ENCODE measurements at regions not wholly inside any gene's neighbourhood (a gene's known extent, or its start where the extent isn't known, plus 50 kb on each side); places are given as distances from the start of the nearest gene placed in this dataset.

DNA sequence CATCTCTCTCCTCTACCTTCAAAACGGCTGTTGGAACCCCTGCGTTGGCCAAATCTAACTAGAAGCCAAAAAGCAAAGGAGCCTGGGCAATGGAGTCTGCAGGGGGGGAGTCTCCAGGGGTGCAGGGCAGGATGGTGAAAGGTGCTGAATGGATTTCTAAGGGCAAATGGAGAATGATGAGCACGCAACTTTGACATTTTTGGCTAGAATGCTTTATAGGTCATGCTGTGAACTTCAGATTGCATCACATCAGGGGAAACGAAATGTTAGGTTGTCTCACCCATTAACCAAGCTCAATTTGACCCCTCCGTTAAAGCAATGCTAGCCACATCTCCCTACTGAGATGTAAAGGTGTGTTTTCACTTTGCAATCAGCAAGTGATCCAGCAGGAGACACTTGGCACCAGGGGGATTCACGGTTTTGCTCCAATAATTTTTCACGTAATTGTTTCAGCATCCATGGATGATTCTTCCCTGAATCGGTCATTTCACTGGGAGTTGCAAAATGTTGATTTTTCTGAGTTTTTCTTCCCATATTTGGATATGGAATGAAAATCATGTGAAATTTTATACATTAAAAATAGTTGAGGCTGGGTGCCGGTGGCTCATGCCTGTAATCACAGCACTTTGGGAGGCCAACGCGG, 78.0 kb upstream of the MDM1 start:
- Mint-ChIP-seq H3K27ac (no peak overlapping the region), H3K4me3 (no peak overlapping the region), H3K27me3 (no peaks in the 10 kb centered on the region), H3K36me3 (no peaks in the 10 kb centered on the region), H3K9me3 (ENCODE audit: low read depth) (no peaks in the 10 kb centered on the region), H3K4me1 (no peaks in the 10 kb centered on the region)
- DNase-seq (no peak), ATAC-seq (no peak)
- CTCF ChIA-PET = no interaction called here

DNA sequence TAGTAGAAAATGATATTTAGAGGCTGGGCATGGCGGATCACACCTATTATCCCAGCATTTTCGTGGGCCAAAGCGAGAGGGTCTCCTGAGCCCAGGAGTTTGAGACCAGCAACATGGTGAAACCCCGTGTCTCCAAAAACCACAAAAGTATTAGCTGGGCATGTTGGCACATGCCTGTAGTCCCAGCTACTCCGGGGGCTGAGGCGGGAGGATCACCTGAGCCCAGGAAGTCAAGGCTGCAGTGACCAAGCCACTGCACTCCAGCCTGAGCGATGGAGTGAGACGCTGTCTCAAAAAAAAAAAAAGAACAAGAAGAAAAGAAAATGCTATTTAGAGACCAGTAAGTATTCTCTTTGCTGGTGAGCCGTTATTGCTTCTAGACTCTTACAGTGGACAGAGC, 79.2 kb upstream of the MDM1 start:
- no peak for ATAC-seq
- H3K27ac Mint-ChIP-seq = no peak overlapping the region
- H3K4me1 Mint-ChIP-seq = no peaks in the 10 kb centered on the region
- H3K4me3 Mint-ChIP-seq = no peak overlapping the region
- DNase-seq = no peak
- CTCF ChIA-PET = no interaction called here
- no peaks in the 10 kb centered on the region for H3K27me3 Mint-ChIP-seq
- H3K9me3 Mint-ChIP-seq (ENCODE audit: low read depth) = no peaks in the 10 kb centered on the region
- no peaks in the 10 kb centered on the region for H3K36me3 Mint-ChIP-seq

DNA sequence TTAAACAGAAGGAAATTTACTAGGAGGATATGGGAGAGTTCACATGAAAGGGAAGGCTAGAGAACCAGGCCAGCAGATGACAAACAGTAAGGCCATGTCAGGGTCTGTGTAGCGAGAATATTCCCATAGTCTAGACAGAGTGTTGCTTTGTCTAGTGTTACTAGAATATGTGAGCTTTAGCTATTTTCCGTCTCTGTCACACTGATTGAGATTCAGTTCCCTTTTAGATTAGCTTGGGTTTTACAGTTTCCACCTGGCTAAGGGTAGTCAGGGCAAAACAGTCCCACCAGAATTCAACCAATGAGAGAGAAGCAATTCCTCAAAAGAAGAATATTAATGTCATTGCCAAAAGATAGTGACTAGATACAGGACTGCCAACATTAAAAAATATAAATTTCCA, 82.8 kb upstream of the MDM1 start:
- Mint-ChIP-seq H3K4me1 (peaks cover 16% of the 10 kb centered on the region), H3K27ac (no peak overlapping the region), H3K4me3 (no peak overlapping the region), H3K36me3 (peaks cover 3% of the 10 kb centered on the region), H3K9me3 (ENCODE audit: low read depth) (no peaks in the 10 kb centered on the region), H3K27me3 (no peaks in the 10 kb centered on the region)
- CTCF ChIA-PET = interaction anchor here (1.3 kb wide), 1 partner anchor 10 kb away, joined by 3 read pairs; no protein-coding TSS in a partner anchor
- DNase-seq (no peak), ATAC-seq (no peak)

DNA sequence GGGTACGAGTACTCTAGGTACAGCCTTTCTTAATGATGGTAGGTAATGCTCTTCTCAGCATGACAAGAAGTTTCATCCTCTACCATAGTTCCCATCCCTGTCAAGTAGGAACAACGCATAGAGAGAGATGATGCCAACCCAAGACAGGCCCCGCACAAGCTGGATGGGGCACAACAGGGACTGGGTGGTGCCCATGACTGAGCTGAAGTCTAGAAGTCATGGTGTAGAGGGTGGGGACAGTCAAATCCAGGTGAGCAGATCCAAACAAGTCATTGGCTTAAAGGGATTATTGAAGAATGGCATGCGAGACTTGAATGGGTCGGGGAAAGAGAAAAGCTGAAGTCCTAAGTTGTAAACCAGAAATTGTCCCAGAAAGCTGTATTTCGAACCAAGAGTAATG, 84.2 kb upstream of the MDM1 start:
- H3K27ac Mint-ChIP-seq = no peak overlapping the region
- CTCF ChIA-PET = interaction anchor here (1.1 kb wide), 1 partner anchor 66 kb away, joined by 3 read pairs; no protein-coding TSS in a partner anchor
- DNase-seq (no peak), ATAC-seq (no peak)
- H3K36me3 Mint-ChIP-seq = peaks cover 3% of the 10 kb centered on the region
- H3K4me3 Mint-ChIP-seq = no peak overlapping the region
- no peaks in the 10 kb centered on the region for H3K27me3 Mint-ChIP-seq
- no peaks in the 10 kb centered on the region for H3K9me3 Mint-ChIP-seq (ENCODE audit: low read depth)
- peaks cover 30% of the 10 kb centered on the region for H3K4me1 Mint-ChIP-seq

DNA sequence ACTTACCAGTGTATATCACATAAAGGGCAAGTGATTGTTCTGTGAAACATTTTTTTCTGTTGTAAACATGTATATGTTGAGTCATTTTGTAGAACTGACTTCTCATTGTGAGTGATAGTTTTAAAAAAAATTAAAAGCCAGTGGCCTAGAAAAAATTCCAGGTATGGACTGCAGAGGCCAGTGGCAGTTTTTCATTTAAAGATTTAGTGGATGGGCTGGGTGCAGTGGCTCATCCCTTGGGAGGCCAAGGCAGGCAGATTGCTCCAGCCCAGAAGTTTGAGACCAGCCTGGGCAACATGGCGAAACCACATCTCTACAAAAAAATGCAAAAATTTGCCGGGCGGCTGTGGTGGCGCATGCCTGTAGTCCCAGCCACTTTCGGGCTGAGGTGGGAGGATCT, 84.7 kb upstream of the MDM1 start:
- H3K27me3 Mint-ChIP-seq = no peaks in the 10 kb centered on the region
- CTCF ChIA-PET = interaction anchor here (1.1 kb wide), 1 partner anchor 66 kb away, joined by 3 read pairs; no protein-coding TSS in a partner anchor
- no peaks in the 10 kb centered on the region for H3K9me3 Mint-ChIP-seq (ENCODE audit: low read depth)
- no peak overlapping the region for H3K27ac Mint-ChIP-seq
- ATAC-seq (no peak), DNase-seq (no peak)
- peaks cover 3% of the 10 kb centered on the region for H3K36me3 Mint-ChIP-seq
- no peak overlapping the region for H3K4me3 Mint-ChIP-seq
- peaks cover 30% of the 10 kb centered on the region for H3K4me1 Mint-ChIP-seq

DNA sequence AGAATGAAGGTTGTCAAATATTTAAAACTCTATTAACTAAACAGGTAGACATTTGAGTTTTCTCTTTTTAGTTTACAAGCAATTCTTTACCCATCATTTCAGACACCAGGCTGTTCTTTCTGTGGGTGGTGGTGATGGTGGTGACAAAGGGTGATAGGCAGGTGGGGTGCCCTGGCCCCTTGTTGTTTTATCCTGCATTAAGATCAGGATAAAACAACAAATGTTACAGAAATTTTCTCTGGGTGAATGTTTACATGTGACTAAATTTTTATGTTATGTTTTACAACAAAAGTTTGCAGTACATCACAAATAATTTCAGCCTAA, 85.9 kb upstream of the MDM1 start:
- Mint-ChIP-seq H3K4me1 (peaks cover 36% of the 10 kb centered on the region), H3K27ac (peak overlapping the region; percentile 57), H3K36me3 (peaks cover 4% of the 10 kb centered on the region), H3K4me3 (no peak overlapping the region), H3K27me3 (no peaks in the 10 kb centered on the region), H3K9me3 (ENCODE audit: low read depth) (no peaks in the 10 kb centered on the region)
- ATAC-seq (no peak), DNase-seq (no peak)
- CTCF ChIA-PET = interaction anchor here (2.0 kb wide), 1 partner anchor 15 kb away, joined by 6 read pairs; no protein-coding TSS in a partner anchor

DNA sequence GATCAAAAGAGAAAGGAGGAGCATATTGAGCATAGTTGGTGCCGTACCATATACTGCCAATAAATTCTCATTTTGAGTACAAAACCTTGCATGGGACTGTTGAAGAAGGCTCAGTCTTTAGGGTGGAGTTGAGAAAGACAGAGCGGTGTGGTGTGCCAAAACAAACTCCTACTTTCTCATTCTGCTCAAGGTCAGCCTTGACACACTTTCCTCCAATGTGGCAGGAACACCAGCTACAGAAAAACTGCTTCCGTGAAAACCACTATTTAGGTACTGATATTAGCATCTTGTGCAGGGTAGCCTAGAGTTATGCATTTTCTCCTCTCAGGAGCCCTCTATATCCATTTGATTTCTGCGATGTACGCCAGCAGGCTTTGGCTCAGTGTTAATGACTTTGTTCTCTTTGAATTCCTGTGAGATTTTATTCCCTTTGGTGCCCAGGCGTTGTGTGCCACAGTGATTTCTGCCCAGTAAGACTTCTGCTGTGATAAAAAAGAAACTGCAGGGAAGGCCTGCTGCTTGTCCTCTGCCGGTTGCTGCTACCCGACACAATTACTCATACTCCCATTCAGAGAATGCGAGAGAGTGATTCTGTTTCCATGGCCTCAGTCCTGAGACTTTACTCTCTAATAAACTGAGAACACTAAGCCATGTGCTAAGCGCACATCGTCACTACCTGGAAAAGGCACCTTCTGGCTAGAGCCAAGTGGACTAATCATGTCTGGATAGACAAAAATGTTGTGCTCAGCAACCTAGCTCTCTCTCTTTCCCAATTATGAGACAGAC, 88.3 kb upstream of the MDM1 start:
- peaks cover 8% of the 10 kb centered on the region for H3K36me3 Mint-ChIP-seq
- H3K27me3 Mint-ChIP-seq = no peaks in the 10 kb centered on the region
- H3K4me1 Mint-ChIP-seq = peaks cover 37% of the 10 kb centered on the region
- H3K27ac Mint-ChIP-seq = peak overlapping the region; percentile 42
- CTCF ChIA-PET = no interaction called here
- peak; percentile 50 for ATAC-seq
- peak overlapping the region; percentile 5 for H3K4me3 Mint-ChIP-seq
- no peak for DNase-seq
- H3K9me3 Mint-ChIP-seq (ENCODE audit: low read depth) = no peaks in the 10 kb centered on the region

DNA sequence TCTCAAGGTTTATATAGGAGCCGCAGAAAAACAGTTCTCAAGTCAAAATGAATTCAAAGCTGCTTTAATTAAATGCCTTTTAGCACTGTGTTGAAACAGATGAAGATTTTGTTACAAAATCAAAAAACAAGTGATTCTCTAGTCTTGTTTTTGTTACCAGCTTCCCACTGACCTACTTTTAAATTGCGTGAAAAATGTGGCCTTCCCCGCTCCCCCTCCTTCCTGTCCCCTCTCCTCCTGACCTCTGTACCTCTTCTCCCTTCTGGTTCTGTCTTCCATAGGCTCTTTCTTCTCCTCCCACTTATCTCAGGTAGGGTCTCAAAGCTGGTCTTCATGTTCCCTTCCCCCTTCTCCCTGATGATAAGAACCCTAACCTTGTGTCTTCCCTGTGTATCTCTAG, 90.0 kb upstream of the MDM1 start:
- DNase-seq (no peak), ATAC-seq (no peak)
- no peaks in the 10 kb centered on the region for H3K9me3 Mint-ChIP-seq (ENCODE audit: low read depth)
- CTCF ChIA-PET = no interaction called here
- peaks cover 37% of the 10 kb centered on the region for H3K4me1 Mint-ChIP-seq
- no peak overlapping the region for H3K27ac Mint-ChIP-seq
- H3K27me3 Mint-ChIP-seq = no peaks in the 10 kb centered on the region
- H3K4me3 Mint-ChIP-seq = no peak overlapping the region
- peaks cover 10% of the 10 kb centered on the region for H3K36me3 Mint-ChIP-seq

DNA sequence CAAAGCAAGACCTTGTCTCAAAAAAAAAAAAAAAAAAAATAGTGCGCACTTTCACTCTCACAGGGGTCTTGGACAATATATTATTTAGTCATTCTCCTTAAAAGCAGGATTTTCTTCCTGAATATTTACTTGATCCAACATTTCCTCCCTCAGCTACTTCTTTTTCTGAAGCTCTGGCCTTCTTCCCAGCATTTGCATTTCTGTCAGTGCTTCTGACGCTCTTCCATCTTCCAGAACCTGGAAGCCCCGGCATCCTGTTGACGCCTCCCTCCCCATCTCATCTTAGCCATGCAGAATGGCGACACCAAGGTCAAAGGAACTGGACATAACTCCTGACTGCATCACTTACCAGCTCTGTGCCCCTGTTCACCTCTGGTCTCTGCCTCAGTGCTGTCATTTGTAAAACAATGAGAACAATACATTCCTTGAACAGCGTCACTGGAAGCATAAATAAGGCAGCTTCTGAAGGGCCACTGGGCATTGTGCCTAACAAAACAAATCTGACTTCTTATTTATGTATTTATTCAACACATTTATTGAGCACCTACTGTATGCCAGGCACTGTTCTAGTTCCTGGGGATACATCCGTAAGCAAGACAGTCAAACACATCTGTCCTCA, 90.9 kb upstream of the MDM1 start:
- Mint-ChIP-seq H3K36me3 (peaks cover 8% of the 10 kb centered on the region), H3K4me1 (peaks cover 29% of the 10 kb centered on the region), H3K27me3 (no peaks in the 10 kb centered on the region), H3K9me3 (ENCODE audit: low read depth) (no peaks in the 10 kb centered on the region), H3K27ac (no peak overlapping the region), H3K4me3 (no peak overlapping the region)
- ATAC-seq = no peak
- no peak for DNase-seq
- CTCF ChIA-PET = no interaction called here

DNA sequence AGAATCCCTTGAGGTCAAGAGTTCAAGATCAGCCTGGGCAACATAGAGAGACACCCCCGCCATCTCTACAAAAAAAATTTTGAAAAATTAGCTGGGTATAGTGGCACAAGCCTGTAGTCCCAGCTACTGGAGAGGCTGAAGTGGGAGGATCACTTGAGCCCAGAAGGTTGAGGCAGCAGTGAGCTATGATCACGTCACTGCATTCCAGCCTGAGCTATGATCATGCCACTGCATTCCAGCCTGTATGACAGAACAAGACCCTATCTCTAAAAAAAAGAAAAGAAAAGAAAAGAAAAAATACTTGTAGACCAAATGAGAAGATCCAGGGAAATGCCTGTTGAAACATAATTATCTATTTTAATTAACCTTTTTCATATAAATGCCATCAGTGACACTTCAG, 93.8 kb upstream of the MDM1 start:
- CTCF ChIA-PET = no interaction called here
- ATAC-seq = no peak
- Mint-ChIP-seq H3K9me3 (ENCODE audit: low read depth) (no peaks in the 10 kb centered on the region), H3K27ac (no peak overlapping the region), H3K4me3 (no peak overlapping the region), H3K4me1 (peaks cover 10% of the 10 kb centered on the region), H3K36me3 (peaks cover 8% of the 10 kb centered on the region), H3K27me3 (no peaks in the 10 kb centered on the region)
- DNase-seq = no peak

DNA sequence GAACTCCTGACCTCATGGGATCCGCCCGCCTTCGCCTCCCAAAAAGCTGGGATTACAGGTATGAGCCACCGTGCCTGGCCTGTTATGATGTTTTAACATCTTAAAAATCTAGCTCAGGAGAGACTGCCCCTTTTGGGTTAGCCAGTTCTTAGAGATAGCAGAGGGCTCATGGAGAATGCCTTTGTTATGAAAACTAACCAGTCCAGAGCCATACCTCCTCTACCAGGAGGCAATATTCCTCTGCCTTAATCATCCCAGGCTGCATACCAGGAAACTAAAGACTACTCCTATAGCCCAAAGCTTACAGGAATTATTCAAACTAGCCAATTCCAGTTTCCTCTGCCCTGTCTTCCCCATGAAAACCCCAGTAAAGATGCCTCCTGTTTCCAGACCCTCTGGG, 96.0 kb upstream of the MDM1 start:
- DNase-seq (no peak), ATAC-seq (no peak)
- CTCF ChIA-PET = no interaction called here
- Mint-ChIP-seq H3K4me3 (no peak overlapping the region), H3K9me3 (ENCODE audit: low read depth) (no peaks in the 10 kb centered on the region), H3K27ac (no peak overlapping the region), H3K27me3 (no peaks in the 10 kb centered on the region), H3K36me3 (peaks cover 10% of the 10 kb centered on the region), H3K4me1 (no peaks in the 10 kb centered on the region)

DNA sequence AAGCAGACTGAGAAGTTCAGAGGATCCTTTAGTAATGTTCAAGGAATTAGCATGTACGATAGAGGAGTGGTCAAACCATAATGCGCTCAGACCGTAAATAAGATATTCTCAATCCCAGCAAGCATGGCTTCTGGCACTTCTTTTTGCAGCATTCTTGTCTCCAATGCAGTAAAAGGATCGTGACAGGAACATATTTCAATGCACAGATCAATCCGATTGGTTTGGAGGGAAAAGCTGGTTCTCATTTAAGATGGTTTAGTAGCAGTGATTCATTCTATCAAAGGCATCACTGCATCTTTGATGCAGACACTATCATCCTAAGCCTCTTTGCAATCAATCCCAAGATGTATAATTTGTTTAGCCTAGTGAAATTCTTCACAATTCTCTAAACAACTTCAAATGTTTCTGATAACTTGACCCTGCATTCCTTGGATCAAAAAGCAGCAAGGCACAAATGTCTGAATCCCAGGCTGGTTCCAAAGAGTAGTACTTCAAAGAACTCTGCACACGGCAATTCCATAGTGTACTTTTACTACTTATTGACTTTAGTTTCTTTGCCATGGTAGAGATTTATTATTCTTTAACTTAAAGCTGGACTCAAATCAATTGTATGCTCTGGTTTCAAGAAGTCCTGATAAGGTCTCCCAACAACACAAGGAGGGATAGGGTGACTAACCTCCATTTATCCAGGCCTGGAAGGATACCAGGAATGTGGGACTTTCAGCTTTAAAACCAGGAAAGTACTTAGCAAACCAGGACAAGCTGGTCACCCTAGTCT, 96.8 kb upstream of the MDM1 start:
- Mint-ChIP-seq H3K9me3 (ENCODE audit: low read depth) (no peaks in the 10 kb centered on the region), H3K27me3 (no peaks in the 10 kb centered on the region), H3K27ac (no peak overlapping the region), H3K4me1 (no peaks in the 10 kb centered on the region), H3K36me3 (peaks cover 17% of the 10 kb centered on the region), H3K4me3 (no peak overlapping the region)
- CTCF ChIA-PET = interaction anchor here (1.2 kb wide), 1 partner anchor 70 kb away, joined by 3 read pairs; no protein-coding TSS in a partner anchor
- ATAC-seq (no peak), DNase-seq (no peak)

DNA sequence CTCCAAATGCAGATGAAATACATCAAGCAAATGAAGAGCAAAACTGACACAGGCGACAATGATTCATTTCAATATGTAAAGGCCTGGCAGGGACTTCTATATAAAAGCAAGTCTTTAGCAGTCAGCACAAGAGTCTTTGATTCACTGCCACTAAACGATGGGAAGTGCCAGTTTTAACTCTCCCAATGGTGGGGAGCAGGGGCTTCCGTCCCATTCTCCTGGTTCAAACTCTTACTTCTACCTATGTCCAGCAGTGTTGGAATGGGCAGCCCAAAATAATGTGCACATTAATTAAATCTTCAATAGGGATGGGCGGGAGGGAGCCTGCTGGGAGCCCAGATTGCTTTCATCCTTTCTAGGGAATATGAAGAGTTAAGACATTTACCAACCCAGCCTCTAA, 97.5 kb upstream of the MDM1 start:
- no peaks in the 10 kb centered on the region for H3K27me3 Mint-ChIP-seq
- no peaks in the 10 kb centered on the region for H3K4me1 Mint-ChIP-seq
- no peak overlapping the region for H3K4me3 Mint-ChIP-seq
- ATAC-seq (no peak), DNase-seq (no peak)
- H3K9me3 Mint-ChIP-seq (ENCODE audit: low read depth) = no peaks in the 10 kb centered on the region
- CTCF ChIA-PET = interaction anchor here (1.2 kb wide), 1 partner anchor 70 kb away, joined by 3 read pairs; no protein-coding TSS in a partner anchor
- peaks cover 23% of the 10 kb centered on the region for H3K36me3 Mint-ChIP-seq
- H3K27ac Mint-ChIP-seq = no peak overlapping the region
